ENCODE measurements at regions not wholly inside any gene's neighbourhood (a gene's known extent, or its start where the extent isn't known, plus 50 kb on each side); places are given as distances from the start of the nearest gene placed in this dataset.
"Not testable (repeated sequence)": the region's sequence is repeated elsewhere in the genome, so short reads cannot be mapped to it uniquely, and the experiment has no call there.

- TF ChIP-seq CTCF (IDR thresholded peaks at IDR 0.05; ENCODE audit: extremely low read depth in 1 of 2, insufficient read depth in 1 of 2, low read depth in 1 of 2, low read length in 2 of 2); POLR2A (IDR thresholded peaks at IDR 0.05; ENCODE audit: low read depth, low read length); POLR2AphosphoS5 (IDR thresholded peaks at IDR 0.05; ENCODE audit: insufficient read depth, low read depth, low read length); EZH2 (IDR thresholded peaks at IDR 0.05; ENCODE audit: borderline replicate concordance, low read depth, low read length, severe bottlenecking); JUN (IDR thresholded peaks at IDR 0.05; ENCODE audit: borderline replicate concordance, insufficient read depth, insufficient read length, low read depth); MYC (IDR thresholded peaks at IDR 0.05; ENCODE audit: low read depth, low read length); GATA2 (IDR thresholded peaks at IDR 0.05; ENCODE audit: insufficient read depth, insufficient read length, low read depth, low read length): not testable (repeated sequence)
- TF ChIP-seq, protein P1, sequence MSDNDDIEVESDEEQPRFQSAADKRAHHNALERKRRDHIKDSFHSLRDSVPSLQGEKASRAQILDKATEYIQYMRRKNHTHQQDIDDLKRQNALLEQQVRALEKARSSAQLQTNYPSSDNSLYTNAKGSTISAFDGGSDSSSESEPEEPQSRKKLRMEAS (IDR thresholded peaks at IDR 0.05; ENCODE audit: insufficient read depth, insufficient read length): not testable (repeated sequence)
Observed at GRCh38 chr10:23671866-23672265, 233.0 kb downstream of the OTUD1 start.
